HK-2 (cell line): ENCODE measurements at regions not wholly inside any gene's neighbourhood (a gene's known extent, or its start where the extent isn't known, plus 50 kb on each side); places are given as distances from the start of the nearest gene placed in this dataset.
"Not testable (repeated sequence)": the region's sequence is repeated elsewhere in the genome, so short reads cannot be mapped to it uniquely, and the experiment has no call there.

ENCODE experiments used
- DNase-seq: peaks from one replicate; pipeline ENCODE4 v3.0.0-alpha.2; 2018; ENCODE audit not compliant: unreplicated experiment

GRCh38 chr5:51657340-51658240 lies 274.3 kb downstream of the ISL1 start:
- no peak for DNase-seq

DNA sequence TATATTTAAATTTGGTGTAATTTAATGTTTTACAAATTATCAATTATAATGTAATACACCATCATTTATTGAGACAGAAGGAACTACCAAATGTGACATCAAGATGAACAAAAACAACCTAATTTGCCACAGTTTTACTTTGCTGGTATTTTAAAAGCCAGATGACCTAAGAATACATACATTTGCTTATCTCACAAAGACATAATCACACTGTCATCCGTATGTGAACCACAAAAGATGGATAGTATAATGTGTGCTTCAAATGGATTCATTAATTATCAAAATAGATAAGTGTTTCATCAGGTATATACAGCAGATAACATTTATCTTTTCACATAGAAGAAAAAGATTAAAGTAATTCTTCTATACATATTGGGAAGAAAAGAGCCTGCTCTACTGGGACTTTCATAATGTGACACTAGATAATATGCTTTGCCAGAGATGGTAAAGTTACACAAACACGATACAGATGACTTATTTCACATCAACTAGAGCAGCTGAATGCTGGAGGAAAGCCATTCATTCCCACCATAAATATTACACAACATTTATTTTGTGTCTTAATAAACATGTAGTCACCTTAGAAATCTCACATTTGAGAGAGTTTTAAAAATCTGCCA lies 278.5 kb downstream of the ISL1 start:
- DNase-seq: no peak

GRCh38 chr5:51664491-51665250 lies 281.4 kb downstream of the ISL1 start:
- DNase-seq: no peak

- DNase-seq: no peak
Measured at GRCh38 chr5:51665251-51665593, 282.0 kb downstream of the ISL1 start.

- no peak for DNase-seq
Measured at GRCh38 chr5:51669095-51669494, 285.8 kb downstream of the ISL1 start.

GRCh38 chr5:51678330-51678729 lies 295.1 kb downstream of the ISL1 start:
- no peak for DNase-seq

- DNase-seq: no peak
Measured at GRCh38 chr5:51679286-51679685, 296.0 kb downstream of the ISL1 start.

DNA sequence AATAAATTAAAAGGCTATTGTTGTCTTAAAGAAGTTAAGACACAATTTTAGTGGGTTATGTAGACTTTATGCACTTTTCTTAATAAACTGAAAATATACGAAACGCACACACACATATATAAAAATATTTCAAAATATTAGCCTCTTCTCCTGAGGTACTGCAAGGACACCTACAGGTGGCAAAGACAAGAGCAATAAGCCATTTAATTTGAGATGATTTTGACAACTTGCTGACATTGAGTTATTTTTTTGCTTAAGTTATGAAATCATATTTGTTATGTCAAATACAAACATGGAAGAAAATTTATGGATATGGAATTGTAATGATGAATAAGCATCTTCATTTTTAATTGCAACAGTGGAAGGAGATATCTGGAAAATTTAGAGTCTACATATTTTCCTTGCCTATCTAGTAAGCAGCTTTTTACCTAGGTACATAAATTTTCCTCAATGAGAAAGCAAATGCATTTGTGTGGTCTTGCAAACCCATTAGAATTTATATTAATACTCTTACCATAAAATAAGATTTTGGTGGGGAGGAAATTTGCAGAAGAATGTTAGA lies 301.6 kb downstream of the ISL1 start:
- DNase-seq: no peak

- no peak for DNase-seq
Measured at GRCh38 chr5:51685419-51685818, 302.2 kb downstream of the ISL1 start.

GRCh38 chr5:51686622-51687021 lies 303.4 kb downstream of the ISL1 start:
- no peak for DNase-seq

DNA sequence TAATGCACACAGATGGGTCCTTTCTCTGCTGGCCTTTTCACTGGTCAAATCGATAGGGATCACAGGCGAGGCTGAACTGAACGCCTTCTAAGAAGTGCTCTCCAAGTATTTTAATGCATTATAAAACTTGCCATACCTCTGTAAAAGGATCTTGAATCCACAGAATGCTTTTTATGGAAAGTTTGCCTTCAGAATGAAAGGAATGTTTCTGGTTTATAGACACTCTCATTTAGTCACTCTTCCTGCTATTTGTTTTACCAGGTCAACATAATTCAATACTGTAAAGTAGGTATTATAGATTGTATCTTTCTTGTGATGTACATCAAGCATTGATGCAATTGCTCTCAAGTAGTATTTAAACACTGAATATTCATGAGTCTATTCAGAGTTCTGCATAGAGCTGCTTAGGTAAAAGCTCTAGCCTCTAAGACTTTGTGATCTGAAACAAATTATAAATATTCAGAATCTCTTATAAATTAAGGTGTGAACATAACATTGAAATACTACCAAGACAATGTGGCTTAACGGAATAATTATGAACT lies 308.4 kb downstream of the ISL1 start:
- no peak for DNase-seq

GRCh38 chr5:51694826-51695225 lies 311.6 kb downstream of the ISL1 start:
- no peak for DNase-seq

- DNase-seq: no peak
Measured at GRCh38 chr5:51696122-51696521, 312.9 kb downstream of the ISL1 start.

DNA sequence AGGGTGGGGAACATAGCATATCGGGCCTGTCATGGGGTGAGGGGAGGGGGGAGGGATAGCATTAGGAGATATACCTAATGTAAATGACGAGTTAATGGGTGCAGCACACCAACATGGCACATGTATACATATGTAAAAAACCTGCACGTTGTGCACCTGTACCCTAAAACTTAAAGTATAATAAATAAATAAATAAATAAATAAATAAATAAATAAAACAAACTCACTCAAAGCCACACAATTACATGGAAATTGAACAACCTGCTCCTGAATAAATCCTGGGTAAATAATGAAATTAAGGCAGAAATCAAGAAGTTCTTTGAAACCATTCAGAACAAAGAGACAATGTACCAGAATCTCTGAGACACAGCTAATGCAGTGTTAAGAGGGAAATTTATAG lies 318.8 kb downstream of the ISL1 start:
- not testable (repeated sequence) for DNase-seq

- DNase-seq: no peak
Measured at GRCh38 chr5:51712201-51712600, 329.0 kb downstream of the ISL1 start.

- DNase-seq: not testable (repeated sequence)
Measured at GRCh38 chr5:51715445-51715844, 332.2 kb downstream of the ISL1 start.

- no peak for DNase-seq
Measured at GRCh38 chr5:51731421-51732029, 348.3 kb downstream of the ISL1 start.

DNA sequence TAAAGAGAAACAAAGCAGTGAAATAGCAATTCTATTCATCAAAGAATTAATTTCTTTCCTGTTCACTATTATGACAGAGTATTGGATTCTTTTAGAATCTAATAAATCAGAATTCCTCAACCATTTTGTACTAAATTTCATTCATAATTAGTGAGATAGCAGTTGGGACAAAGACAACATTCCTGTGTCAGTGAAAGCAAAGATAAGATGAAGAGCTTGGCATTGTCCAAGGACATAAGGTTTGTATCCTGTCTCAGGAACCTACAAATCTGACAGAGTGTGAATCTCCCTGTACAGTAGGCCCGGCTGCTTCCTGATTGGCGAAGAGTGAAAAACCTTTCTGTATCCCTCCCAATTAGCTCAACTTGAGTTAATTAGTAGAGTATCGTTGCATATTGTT lies 349.1 kb downstream of the ISL1 start:
- no peak for DNase-seq

DNA sequence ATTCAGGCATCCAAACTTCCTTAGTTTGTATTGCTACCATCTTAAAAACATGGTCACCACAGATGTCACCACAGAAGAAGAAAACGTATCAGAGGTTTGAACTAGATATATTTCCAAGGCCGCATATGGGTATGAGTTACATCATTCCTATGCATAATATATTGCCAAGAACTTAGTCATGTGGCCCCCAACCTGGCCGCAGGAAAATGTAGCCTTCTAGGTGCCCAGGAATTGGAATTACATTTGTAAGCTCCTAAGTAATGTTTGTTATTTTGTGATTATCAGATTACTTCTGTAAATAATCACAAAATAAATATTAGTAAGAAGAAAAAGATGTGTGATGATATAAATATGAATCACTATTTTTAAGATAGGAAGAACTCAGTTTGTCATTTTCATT lies 351.4 kb downstream of the ISL1 start:
- DNase-seq: no peak

- no peak for DNase-seq
Measured at GRCh38 chr5:51746023-51746422, 362.8 kb downstream of the ISL1 start.

DNA sequence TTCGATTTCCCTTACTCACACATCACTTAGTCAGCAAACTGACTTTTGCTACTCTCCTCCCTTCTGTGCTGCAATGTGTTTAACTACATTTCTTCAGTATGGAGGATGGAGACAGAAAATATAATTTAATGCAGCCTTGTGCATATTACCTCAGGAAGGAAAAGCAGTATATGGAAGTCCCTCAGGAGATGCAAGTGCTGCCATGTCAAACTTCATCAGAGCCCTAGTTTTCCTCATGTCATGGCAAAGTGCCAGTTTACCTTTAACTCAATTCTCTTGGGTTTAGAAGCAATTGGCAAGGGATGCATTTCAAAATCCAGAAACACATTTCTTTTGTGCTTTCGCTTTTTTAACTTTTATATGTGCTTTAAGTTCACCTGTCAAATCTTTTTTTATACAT lies 365.4 kb downstream of the ISL1 start:
- DNase-seq: no peak
